ENCODE measurements at regions not wholly inside any gene's neighbourhood (a gene's known extent, or its start where the extent isn't known, plus 50 kb on each side); places are given as distances from the start of the nearest gene placed in this dataset.

DNA sequence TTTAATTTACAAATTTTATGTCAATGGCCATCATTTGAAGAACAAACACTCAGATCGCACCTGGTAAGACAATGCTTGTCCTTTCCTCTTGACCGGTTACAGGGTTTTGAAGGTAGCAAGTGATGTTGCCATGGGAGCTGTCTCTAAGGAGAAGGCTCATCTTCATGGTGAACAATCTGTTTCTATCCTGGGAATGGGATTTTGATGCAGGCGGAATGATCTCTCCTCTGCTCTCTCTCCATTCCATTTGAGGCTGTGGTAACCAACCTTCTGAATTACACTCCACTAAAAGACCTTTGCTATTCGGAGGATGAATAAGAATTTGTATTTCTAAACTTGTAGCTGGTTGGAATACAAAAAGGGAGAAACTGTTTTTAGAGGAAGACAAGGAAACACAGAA lies 57.9 kb upstream of the SLC5A9 start:
- H3K4me3 ChIP-seq (replicated peaks; ENCODE audit: low read depth, low read length): no peak overlapping the region
- TF ChIP-seq CTCF (IDR thresholded peaks at IDR 0.05; ENCODE audit: low read length, missing control alignments): no peak
- DNase-seq (ENCODE audit: low read depth): no peak

DNA sequence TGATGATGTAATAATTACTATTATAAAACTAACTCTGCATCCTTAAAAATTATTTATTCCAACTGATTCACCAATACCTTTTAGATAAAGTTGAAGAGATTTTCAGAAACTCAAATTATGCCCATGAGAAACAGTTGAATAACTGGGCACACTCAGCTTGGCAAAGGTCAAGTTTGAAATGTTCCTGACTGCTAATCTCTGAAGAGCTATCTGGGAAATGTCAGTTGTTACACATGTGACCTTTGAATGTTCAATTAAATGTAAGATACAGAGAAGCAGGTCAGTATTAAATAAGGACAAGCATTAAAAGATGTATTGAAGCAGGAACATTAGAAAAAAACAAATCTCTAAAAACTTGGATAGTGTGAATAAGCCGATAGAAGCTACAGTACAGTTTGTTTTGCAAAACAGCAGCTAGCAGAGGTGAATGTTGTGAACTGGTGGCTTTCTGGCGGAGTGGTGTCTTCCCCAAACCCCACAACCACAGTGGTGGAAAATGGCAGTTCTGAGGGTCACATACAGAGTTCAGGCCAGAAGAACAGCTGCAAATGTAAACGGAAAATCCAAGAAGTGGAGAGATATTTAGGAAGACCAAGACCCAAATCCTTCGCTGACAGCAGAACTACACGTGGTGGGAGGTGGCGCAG lies 61.9 kb upstream of the SLC5A9 start:
- TF ChIP-seq CTCF (IDR thresholded peaks at IDR 0.05; ENCODE audit: low read length, missing control alignments): no peak
- no peak overlapping the region for H3K4me3 ChIP-seq (replicated peaks; ENCODE audit: low read depth, low read length)
- no peak for DNase-seq (ENCODE audit: low read depth)

DNA sequence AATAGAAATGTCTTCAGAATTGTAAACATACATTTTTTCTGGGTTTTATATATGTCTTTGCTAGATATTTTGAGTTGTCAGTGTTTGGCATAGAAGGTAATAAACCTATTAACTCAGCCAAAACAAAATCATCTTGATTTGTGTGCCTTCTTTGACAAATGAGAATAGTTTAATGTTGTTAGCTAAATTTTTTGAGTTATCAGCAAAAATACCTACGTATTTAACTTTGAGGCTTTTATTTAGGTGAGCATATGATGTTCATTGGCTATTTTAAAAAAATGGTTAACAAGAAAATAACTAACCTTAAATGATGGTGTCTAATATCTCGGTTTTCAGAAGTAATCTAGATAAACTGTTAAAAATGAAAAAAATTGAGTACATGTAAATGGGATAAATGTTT lies 83.2 kb upstream of the SLC5A9 start:
- no peak for TF ChIP-seq CTCF (IDR thresholded peaks at IDR 0.05; ENCODE audit: low read length, missing control alignments)
- H3K4me3 ChIP-seq (replicated peaks; ENCODE audit: low read depth, low read length): no peak overlapping the region
- no peak for DNase-seq (ENCODE audit: low read depth)

DNA sequence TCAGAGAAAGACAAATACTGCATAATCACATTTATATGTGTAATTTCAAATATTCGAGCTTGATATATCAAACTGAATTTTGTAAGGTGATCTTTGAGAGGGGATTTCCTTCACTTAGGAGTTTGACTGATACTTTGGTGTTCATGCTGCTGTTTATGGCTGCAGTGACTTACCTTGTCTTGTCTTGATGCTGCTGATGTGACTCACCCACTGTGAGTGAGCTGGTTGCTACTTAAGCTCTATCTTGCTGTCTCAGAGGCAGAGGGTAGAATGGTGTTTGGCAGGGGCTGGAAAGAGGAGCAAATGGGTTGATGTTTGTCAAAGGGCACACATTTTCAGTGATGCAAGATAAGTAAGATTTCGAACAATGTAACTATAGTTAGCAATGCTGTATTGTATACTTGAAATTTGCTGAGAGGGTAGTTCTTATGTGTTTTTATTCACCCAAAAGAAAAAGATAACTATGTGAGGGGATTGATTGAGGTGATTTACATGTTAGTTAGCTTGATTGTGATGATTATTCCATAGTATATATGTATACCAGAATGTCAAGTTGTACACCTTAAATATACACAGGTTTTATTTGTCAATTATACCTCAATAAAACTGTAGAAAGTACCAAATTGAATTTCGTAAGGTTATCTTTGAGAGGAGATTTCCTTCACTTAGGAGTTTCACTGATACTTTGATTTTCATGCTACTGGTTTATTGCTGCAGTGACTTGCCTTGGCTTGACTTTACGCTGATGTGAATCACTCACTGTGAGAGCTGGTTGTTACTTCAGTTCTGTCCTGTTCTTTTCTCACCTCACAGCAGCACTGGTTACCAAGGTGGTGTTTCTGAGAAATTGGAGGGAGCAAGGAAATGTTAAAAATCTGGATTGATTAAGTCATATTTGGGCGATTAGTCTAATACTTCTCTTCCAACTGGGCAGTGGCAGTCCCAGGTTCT lies 94.5 kb upstream of the SLC5A9 start:
- no peak for TF ChIP-seq CTCF (IDR thresholded peaks at IDR 0.05; ENCODE audit: low read length, missing control alignments)
- no peak for DNase-seq (ENCODE audit: low read depth)
- H3K4me3 ChIP-seq (replicated peaks; ENCODE audit: low read depth, low read length): no peak overlapping the region

- DNase-seq (ENCODE audit: low read depth): no peak
- no peak for TF ChIP-seq CTCF (IDR thresholded peaks at IDR 0.05; ENCODE audit: low read length, missing control alignments)
- H3K4me3 ChIP-seq (replicated peaks; ENCODE audit: low read depth, low read length): no peak overlapping the region
Measured at GRCh38 chr1:48123647-48124046, 98.9 kb upstream of the SLC5A9 start.

- TF ChIP-seq CTCF (IDR thresholded peaks at IDR 0.05; ENCODE audit: low read length, missing control alignments): no peak
- no peak for DNase-seq (ENCODE audit: low read depth)
- H3K4me3 ChIP-seq (replicated peaks; ENCODE audit: low read depth, low read length): no peak overlapping the region
Measured at GRCh38 chr1:48121955-48122354, 100.6 kb upstream of the SLC5A9 start.

Data from fibroblast of pulmonary artery (primary cell).